Lower leg skin (tissue), 4 donors: ENCODE measurements at regions not wholly inside any gene's neighbourhood (a gene's known extent, or its start where the extent isn't known, plus 50 kb on each side); places are given as distances from the start of the nearest gene placed in this dataset.

Experiments
- DNase-seq, 2 donors: peaks; one replicate each; pipeline ENCODE4 v3.0.0-alpha.2; 2019; ENCODE audit warnings: low spot score in 2 of 2
- H3K4me3 ChIP-seq: fragments of 200-600 bp; sonication (generic); 2 replicates; pipeline ENCODE4 v1.5.1; 2017; ENCODE audit warnings: mild to moderate bottlenecking, low read depth; ENCODE audit not compliant: poor library complexity, severe bottlenecking
- POLR2A ChIP-seq, 2 donors: fragments of 450-650 bp; IDR thresholded peaks; one replicate each; pipeline ENCODE4 v1.6.1; 2016 to 2017; ENCODE audit warnings: antibody characterized with exemption in 2 of 2, mild to moderate bottlenecking in 1 of 2, moderate library complexity in 1 of 2
- WGBS, 2 donors: methylation state at CpG; one replicate each; pipeline ENCODE4 v1.1.5; 2018; 5-methylcytosine and 5-hydroxymethylcytosine counted together
- intact Hi-C: fragments of 100-400 bp; cut with DNase I; formaldehyde crosslinking; loops from one replicate; pipeline ENCODE4 v1.15.0; 2023; ENCODE audit warnings: low total_unique reads
- TF ChIP-seq, protein P1 (sequence below), 3 donors: fragments of 450-650 bp; IDR thresholded peaks; one replicate each; pipeline ENCODE4 v1.5.1; 2016; ENCODE audit warnings: antibody characterized with exemption in 3 of 3, mild to moderate bottlenecking in 3 of 3, moderate library complexity in 2 of 3

DNA sequence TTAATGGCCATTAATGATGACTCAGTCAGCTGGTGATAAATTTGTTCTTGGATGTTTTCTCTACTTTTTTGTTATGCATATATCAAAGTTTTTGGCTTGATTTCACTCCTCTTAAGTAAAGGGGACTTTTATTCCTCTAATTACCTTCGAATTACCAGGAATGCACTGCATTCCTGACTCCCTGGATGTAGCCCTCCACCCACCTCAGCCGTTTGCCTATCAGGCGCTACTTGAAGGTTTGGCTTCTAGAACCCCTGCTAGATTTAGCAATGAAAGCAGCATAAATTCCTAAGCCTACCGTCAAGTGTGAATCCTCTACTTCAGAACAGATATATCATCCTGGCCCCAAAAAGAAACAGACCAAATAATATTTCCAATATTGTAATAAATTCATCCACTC is 387.8 kb upstream of the ADGRL2 start:
- H3K4me3 ChIP-seq: no peak overlapping the region
- no peak for DNase-seq
- intact Hi-C loops: no loop called here
- TF ChIP-seq, protein P1, sequence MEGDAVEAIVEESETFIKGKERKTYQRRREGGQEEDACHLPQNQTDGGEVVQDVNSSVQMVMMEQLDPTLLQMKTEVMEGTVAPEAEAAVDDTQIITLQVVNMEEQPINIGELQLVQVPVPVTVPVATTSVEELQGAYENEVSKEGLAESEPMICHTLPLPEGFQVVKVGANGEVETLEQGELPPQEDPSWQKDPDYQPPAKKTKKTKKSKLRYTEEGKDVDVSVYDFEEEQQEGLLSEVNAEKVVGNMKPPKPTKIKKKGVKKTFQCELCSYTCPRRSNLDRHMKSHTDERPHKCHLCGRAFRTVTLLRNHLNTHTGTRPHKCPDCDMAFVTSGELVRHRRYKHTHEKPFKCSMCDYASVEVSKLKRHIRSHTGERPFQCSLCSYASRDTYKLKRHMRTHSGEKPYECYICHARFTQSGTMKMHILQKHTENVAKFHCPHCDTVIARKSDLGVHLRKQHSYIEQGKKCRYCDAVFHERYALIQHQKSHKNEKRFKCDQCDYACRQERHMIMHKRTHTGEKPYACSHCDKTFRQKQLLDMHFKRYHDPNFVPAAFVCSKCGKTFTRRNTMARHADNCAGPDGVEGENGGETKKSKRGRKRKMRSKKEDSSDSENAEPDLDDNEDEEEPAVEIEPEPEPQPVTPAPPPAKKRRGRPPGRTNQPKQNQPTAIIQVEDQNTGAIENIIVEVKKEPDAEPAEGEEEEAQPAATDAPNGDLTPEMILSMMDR (IDR thresholded peaks at IDR 0.05): no peak
- no peak for TF ChIP-seq POLR2A (IDR thresholded peaks at IDR 0.05)
- whole genome bisulfite sequencing, 2 donors: 62 to 67% methylated on average over 4 of the region's 4 CpGs

DNA sequence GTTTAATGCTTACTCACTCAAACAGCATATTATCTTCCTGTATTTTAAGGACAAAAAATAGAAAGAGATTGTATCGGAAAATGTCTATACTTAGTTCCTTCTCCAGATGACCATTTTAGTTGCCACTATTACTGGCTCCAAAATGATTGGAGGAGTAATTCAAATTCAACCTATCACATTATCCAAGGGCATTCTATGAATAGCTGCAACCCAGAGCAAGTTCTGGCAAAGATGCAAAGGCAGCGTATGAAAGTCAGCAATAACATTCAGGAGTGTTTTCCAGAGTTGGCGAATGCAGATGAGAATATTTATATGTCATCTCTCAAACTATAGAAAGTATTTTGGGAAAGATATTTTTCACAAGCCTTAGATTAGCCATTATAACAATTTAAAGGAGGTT is 389.8 kb upstream of the ADGRL2 start:
- intact Hi-C loops: no loop called here
- no peak for DNase-seq
- 52 to 59% methylated on average over 3 of the region's 3 CpGs for WGBS, 2 donors
- no peak for TF ChIP-seq POLR2A (IDR thresholded peaks at IDR 0.05)
- TF ChIP-seq, protein P1 (IDR thresholded peaks at IDR 0.05): no peak
- no peak overlapping the region for H3K4me3 ChIP-seq

DNA sequence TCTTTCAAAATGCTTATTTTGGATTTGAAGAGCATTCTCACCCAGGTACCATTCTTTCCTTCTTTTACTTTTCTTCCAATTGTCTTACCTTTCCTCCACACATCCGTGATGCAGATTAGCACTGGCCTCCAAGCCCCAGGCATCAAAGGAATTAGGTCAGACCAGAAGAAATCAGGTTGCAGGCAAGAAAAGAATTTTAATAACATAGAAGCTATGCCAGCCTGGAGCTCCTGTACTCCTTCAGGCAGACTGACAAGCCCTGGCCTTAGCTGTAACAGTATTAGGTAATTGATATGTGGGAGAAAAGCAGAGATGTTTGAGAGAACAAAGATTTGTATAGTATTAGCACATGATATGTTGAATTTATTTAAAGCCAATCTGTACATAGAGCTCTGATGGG is 390.4 kb upstream of the ADGRL2 start:
- intact Hi-C loops: no loop called here
- TF ChIP-seq, protein P1 (IDR thresholded peaks at IDR 0.05): no peak
- no peak for TF ChIP-seq POLR2A (IDR thresholded peaks at IDR 0.05)
- DNase-seq: no peak
- 33 to 61% methylated on average over 1 of the region's 1 CpG for WGBS, 2 donors
- no peak overlapping the region for H3K4me3 ChIP-seq

DNA sequence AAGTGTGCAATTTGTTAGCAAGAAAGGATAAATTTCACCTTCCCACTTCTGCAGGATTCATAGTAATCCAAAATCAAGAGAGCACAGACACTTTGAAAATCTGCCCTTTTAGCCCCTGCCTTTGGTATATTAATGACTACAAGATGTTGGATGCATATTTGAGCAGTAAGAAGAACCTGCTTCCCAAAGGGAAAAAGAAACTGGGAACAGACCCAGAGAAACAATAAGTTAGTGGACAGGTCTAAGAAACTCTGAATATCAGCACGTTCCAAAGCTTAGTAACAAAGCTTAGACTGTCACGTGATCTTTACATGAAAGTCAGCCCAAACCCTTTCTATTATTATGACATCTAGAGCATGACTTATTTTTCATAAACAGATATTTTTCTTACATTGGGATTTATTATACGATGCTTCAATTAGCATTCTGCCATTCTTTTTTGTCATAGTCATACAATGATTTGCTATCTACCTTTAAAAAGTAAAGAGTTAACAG is 390.9 kb upstream of the ADGRL2 start:
- H3K4me3 ChIP-seq: no peak overlapping the region
- no peak for DNase-seq
- no peak for TF ChIP-seq POLR2A (IDR thresholded peaks at IDR 0.05)
- TF ChIP-seq, protein P1 (IDR thresholded peaks at IDR 0.05): no peak
- WGBS, 2 donors: 62 to 64% methylated on average over 3 of the region's 3 CpGs
- intact Hi-C loops: no loop called here

DNA sequence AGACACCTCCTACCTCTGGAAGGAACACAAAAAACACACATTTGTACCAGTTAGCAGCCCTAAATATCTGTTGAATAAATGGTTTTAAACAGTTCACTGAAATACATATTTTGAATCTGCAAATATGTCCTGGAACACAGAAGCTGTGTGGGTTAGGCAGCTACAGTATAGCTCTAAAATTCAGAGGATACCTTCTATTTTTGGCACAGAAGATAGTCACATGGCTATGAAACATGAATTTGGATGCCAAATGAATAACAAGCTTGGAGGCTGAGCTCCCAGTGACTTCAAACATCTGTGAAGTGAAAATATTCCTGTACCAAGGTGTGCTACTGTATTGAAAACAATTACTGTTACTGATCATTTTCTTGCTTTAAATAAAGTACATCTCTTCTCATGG is 391.5 kb upstream of the ADGRL2 start:
- DNase-seq: no peak
- intact Hi-C loops: no loop called here
- TF ChIP-seq, protein P1 (IDR thresholded peaks at IDR 0.05): no peak
- no peak for TF ChIP-seq POLR2A (IDR thresholded peaks at IDR 0.05)
- H3K4me3 ChIP-seq: no peak overlapping the region

DNA sequence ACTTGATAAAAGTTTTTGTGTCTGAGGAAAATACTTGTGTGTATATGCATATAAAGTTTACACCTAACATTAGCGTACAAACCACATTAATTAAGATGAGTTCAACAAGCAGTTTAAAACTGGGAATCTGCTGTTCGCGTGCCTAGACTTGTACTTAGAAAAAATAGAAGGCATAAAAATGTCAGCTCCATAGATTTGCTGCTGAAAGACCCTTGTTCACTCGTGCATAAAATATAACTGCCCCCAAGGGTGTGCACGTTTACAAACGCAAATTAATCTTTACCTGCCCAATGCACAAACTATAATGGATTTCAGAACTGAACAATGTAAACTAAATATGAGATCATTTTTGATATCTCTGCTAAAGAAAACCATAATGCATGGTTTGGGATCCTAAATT is 392.3 kb upstream of the ADGRL2 start:
- no peak overlapping the region for H3K4me3 ChIP-seq
- 61 to 69% methylated on average over 6 of the region's 6 CpGs for WGBS, 2 donors
- no peak for DNase-seq
- intact Hi-C loops: no loop called here
- TF ChIP-seq POLR2A (IDR thresholded peaks at IDR 0.05): no peak
- TF ChIP-seq, protein P1 (IDR thresholded peaks at IDR 0.05): no peak
